ENCODE measurements at regions not wholly inside any gene's neighbourhood (a gene's known extent, or its start where the extent isn't known, plus 50 kb on each side); places are given as distances from the start of the nearest gene placed in this dataset.

- ChIA-PET CTCF (no interaction called here), POLR2A (no interaction called here)
- H3K27ac Mint-ChIP-seq (ENCODE audit: unreplicated experiment): no peak overlapping the region
- BruUV-seq (replicated peaks): no TSS peak
- DNase-seq: no peak
- Histone ChIP-seq H3K27me3 (replicated peaks; ENCODE audit: control insufficient read depth, insufficient read depth, low read length) (no peaks in the 10 kb centered on the region), H3K4me3 (ENCODE audit: low read depth, low read length) (no peak overlapping the region), H3K4me1 (no peaks in the 10 kb centered on the region), H3K9me3 (no peaks in the 10 kb centered on the region), H3K36me3 (ENCODE audit: control insufficient read depth, insufficient read depth, low read length) (no peaks in the 10 kb centered on the region)
- TF ChIP-seq CTCF (IDR thresholded peaks at IDR 0.05; ENCODE audit: insufficient read depth in 1 of 2, low read depth in 1 of 2, low read length in 1 of 2, severe bottlenecking in 1 of 2, unreplicated experiment in 1 of 2): no peak
- H3K4me1 Mint-ChIP-seq (ENCODE audit: low read depth, unreplicated experiment): no peaks in the 10 kb centered on the region
- peaks cover 5% of the 10 kb centered on the region for H3K36me3 Mint-ChIP-seq (ENCODE audit: insufficient read depth, unreplicated experiment)
- intact Hi-C loops (cut with micrococcal nuclease; ENCODE audit: unreplicated experiment): no loop called here
- no peaks in the 10 kb centered on the region for H3K9me3 Mint-ChIP-seq (ENCODE audit: unreplicated experiment)
- no peak overlapping the region for H3K4me3 Mint-ChIP-seq (ENCODE audit: unreplicated experiment)
- no peaks in the 10 kb centered on the region for H3K27me3 Mint-ChIP-seq (ENCODE audit: insufficient read depth, unreplicated experiment)
These were observed 91.4 kb upstream of the LYPLAL1 start for GRCh38 chr1:219081943-219082925.

GRCh38 chr1:219083631-219084030 lies 90.0 kb upstream of the LYPLAL1 start:
- H3K27me3 Mint-ChIP-seq (ENCODE audit: insufficient read depth, unreplicated experiment): no peaks in the 10 kb centered on the region
- Histone ChIP-seq H3K9me3 (no peaks in the 10 kb centered on the region), H3K27me3 (replicated peaks; ENCODE audit: control insufficient read depth, insufficient read depth, low read length) (no peaks in the 10 kb centered on the region), H3K4me3 (ENCODE audit: low read depth, low read length) (no peak overlapping the region), H3K4me1 (no peaks in the 10 kb centered on the region), H3K36me3 (ENCODE audit: control insufficient read depth, insufficient read depth, low read length) (no peaks in the 10 kb centered on the region)
- intact Hi-C loops (cut with micrococcal nuclease; ENCODE audit: unreplicated experiment): no loop called here
- H3K27ac Mint-ChIP-seq (ENCODE audit: unreplicated experiment): no peak overlapping the region
- peaks cover under 1% of the 10 kb centered on the region for H3K36me3 Mint-ChIP-seq (ENCODE audit: insufficient read depth, unreplicated experiment)
- no peaks in the 10 kb centered on the region for H3K4me1 Mint-ChIP-seq (ENCODE audit: low read depth, unreplicated experiment)
- BruUV-seq (replicated peaks): no TSS peak
- no peak overlapping the region for H3K4me3 Mint-ChIP-seq (ENCODE audit: unreplicated experiment)
- TF ChIP-seq CTCF (IDR thresholded peaks at IDR 0.05; ENCODE audit: insufficient read depth in 1 of 2, low read depth in 1 of 2, low read length in 1 of 2, severe bottlenecking in 1 of 2, unreplicated experiment in 1 of 2): no peak
- no peaks in the 10 kb centered on the region for H3K9me3 Mint-ChIP-seq (ENCODE audit: unreplicated experiment)
- ChIA-PET POLR2A (no interaction called here), CTCF (no interaction called here)
- DNase-seq: no peak

- ChIA-PET CTCF (no interaction called here), POLR2A (no interaction called here)
- Histone ChIP-seq H3K4me1 (no peaks in the 10 kb centered on the region), H3K27me3 (replicated peaks; ENCODE audit: control insufficient read depth, insufficient read depth, low read length) (no peaks in the 10 kb centered on the region), H3K4me3 (ENCODE audit: low read depth, low read length) (no peak overlapping the region), H3K36me3 (ENCODE audit: control insufficient read depth, insufficient read depth, low read length) (no peaks in the 10 kb centered on the region), H3K9me3 (no peaks in the 10 kb centered on the region)
- Mint-ChIP-seq H3K27me3 (ENCODE audit: insufficient read depth, unreplicated experiment) (no peaks in the 10 kb centered on the region), H3K9me3 (ENCODE audit: unreplicated experiment) (no peaks in the 10 kb centered on the region), H3K27ac (ENCODE audit: unreplicated experiment) (no peak overlapping the region), H3K4me3 (ENCODE audit: unreplicated experiment) (no peak overlapping the region), H3K36me3 (ENCODE audit: insufficient read depth, unreplicated experiment) (no peaks in the 10 kb centered on the region), H3K4me1 (ENCODE audit: low read depth, unreplicated experiment) (no peaks in the 10 kb centered on the region)
- DNase-seq: no peak
- BruUV-seq (replicated peaks): no TSS peak
- intact Hi-C loops (cut with micrococcal nuclease; ENCODE audit: unreplicated experiment): no loop called here
- no peak for TF ChIP-seq CTCF (IDR thresholded peaks at IDR 0.05; ENCODE audit: insufficient read depth in 1 of 2, low read depth in 1 of 2, low read length in 1 of 2, severe bottlenecking in 1 of 2, unreplicated experiment in 1 of 2)
These were observed 88.6 kb upstream of the LYPLAL1 start for GRCh38 chr1:219085082-219085481.
